Heart right ventricle (tissue), 16 donors: ENCODE measurements at regions not wholly inside any gene's neighbourhood (a gene's known extent, or its start where the extent isn't known, plus 50 kb on each side); places are given as distances from the start of the nearest gene placed in this dataset.

ENCODE experiments used
- ATAC-seq, 8 donors: fragments of 200-7000 bp; cut with Tn5 transposase; one replicate each; pipeline ENCODE4 v1.9.1; 2020; ENCODE audit warnings: mild to moderate bottlenecking in 8 of 8, moderate library complexity in 8 of 8, moderate number of reproducible peaks in 1 of 8
- DNase-seq, 2 donors: peaks; one replicate each; pipeline ENCODE4 v3.0.0-alpha.2; 2020
- H3K27ac ChIP-seq, 10 donors: fragments of 200-600 bp; sonication (generic) in 2 of 10; one replicate each; pipeline versions ENCODE4 v1.5.0 to v1.8.0; 2020 to 2022; ENCODE audit warnings: mild to moderate bottlenecking in 3 of 10
- H3K27me3 ChIP-seq, 7 donors: fragments of 200-600 bp; one replicate each; pipeline ENCODE4 v1.8.0; 2021 to 2022; ENCODE audit warnings: mild to moderate bottlenecking in 2 of 7
- H3K36me3 ChIP-seq, 9 donors: fragments of 200-600 bp; sonication (generic) in 1 of 9; one replicate each; pipeline versions ENCODE4 v1.5.0 to v1.8.0; 2020 to 2022; ENCODE audit warnings: mild to moderate bottlenecking in 2 of 9
- H3K4me1 ChIP-seq, 9 donors: fragments of 200-600 bp; sonication (generic) in 1 of 9; one replicate each; pipeline versions ENCODE4 v1.5.0 to v1.8.0; 2020 to 2022; ENCODE audit warnings: mild to moderate bottlenecking in 4 of 9
- H3K4me3 ChIP-seq, 10 donors: fragments of 200-600 bp; sonication (generic) in 2 of 10; one replicate each; pipeline versions ENCODE4 v1.5.0 to v1.8.0; 2020 to 2022; ENCODE audit warnings: mild to moderate bottlenecking in 7 of 10, moderate library complexity in 2 of 10
- H3K9me3 ChIP-seq, 11 donors: fragments of 200-600 bp in 10 of 11; sonication (generic) in 2 of 11; one replicate each; pipeline versions ENCODE4 v1.5.0 to v1.8.0; 2013 to 2022; ENCODE audit warnings: mild to moderate bottlenecking in 2 of 11, control low read depth in 1 of 11, moderate library complexity in 1 of 11
- WGBS, 2 donors: extraction: QIAGEN DNeasy Blood & Tissue Kit; methylation state at CpG; one replicate each; pipeline ENCODE4 v1.1.7; 2013; ENCODE audit warnings: inconsistent platforms in 1 of 2; 5-methylcytosine and 5-hydroxymethylcytosine counted together
- intact Hi-C, 10 donors: fragments of 100-400 bp; cut with DNase I; formaldehyde crosslinking; loops; one replicate each; pipeline versions ENCODE4 v1.11.1 to v1.14.2; 2022
- TF ChIP-seq, protein P1 (sequence below), 9 donors: fragments of 200-600 bp; sonication (generic) in 2 of 9; IDR thresholded peaks; one replicate each; pipeline versions ENCODE4 v1.5.0 to v1.8.0; 2021 to 2022; ENCODE audit warnings: antibody characterized with exemption in 9 of 9, mild to moderate bottlenecking in 5 of 9, moderate library complexity in 1 of 9
- donor health status: Arrhythmogenic right ventricular cardiomyopathy.
- donor health status: ischemic (EF 13 %, LVEDD 7.1; RV severe dilation, severe dysfunction).
- donor health status: healthy with polysubstance abuse.
- donor health status: DM: no; HTN: yes; CAD: no.
- donor health status: DM: no; HTN: no; CAD: no.
- donor health status: ischemic (EF 25% LVEDD 6.9; RV normal size, moderate dysfunction).
- donor health status: ischemic (EF 25% LVEDD 5.7; RV mildly dilated, moderate dysfunction).
- donor health status: healthy.
- donor health status: DM: yes; HTN: yes; CAD: no.
- donor health status: Ischemic cardiomyopathy.
- donor health status: ischemic (EF 35%, LVEDD 5.7; RV mildly dilated, moderate dysfunction).
- donor health status: nonischemic (EF 11% LVEDD 7.7; RV severe dilation, severe dysfunction).
- donor health status: DM: yes; HTN: yes; CAD: no.
- donor health status: PGD.
- donor health status: ischemic (EF 29% LVEDD 5.4; RV normal size, mild dysfunction).
- donor health status: nonischemic (EF 23%, LVEDD 6.1; RV moderate dilation, normal function).

DNA sequence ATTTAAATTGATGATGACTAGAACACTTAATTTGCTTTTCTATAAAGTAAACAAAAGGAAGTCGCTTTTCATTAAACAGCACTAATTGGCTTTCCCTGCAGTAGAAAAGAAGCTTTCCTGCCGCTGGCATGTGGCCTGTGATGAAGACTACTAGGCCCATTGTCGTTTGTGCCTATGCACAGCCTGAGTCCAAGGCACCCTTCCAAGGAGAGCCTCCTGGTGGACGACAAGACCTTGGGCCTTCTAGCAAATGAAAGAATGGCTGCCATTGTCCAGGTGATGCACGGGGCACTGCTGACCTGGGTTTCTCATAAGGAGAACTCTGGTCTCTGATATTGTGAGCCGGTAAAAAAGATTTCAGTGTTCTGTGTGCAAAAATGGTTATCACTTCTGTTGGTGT is 233.0 kb downstream of the COL4A1 start:
- peaks cover 0 to 8% (median 0%) of the 10 kb centered on the region in 11 donors for H3K9me3 ChIP-seq
- no peak overlapping the region for H3K27ac ChIP-seq
- no peaks in the 10 kb centered on the region for H3K27me3 ChIP-seq
- no peak for ATAC-seq
- H3K36me3 ChIP-seq: no peaks in the 10 kb centered on the region
- WGBS, 2 donors: 79 to 83% methylated on average over 6 of the region's 6 CpGs
- DNase-seq: no peak
- intact Hi-C loops: no loop called here
- no peak overlapping the region for H3K4me3 ChIP-seq
- no peaks in the 10 kb centered on the region for H3K4me1 ChIP-seq
- TF ChIP-seq, protein P1, sequence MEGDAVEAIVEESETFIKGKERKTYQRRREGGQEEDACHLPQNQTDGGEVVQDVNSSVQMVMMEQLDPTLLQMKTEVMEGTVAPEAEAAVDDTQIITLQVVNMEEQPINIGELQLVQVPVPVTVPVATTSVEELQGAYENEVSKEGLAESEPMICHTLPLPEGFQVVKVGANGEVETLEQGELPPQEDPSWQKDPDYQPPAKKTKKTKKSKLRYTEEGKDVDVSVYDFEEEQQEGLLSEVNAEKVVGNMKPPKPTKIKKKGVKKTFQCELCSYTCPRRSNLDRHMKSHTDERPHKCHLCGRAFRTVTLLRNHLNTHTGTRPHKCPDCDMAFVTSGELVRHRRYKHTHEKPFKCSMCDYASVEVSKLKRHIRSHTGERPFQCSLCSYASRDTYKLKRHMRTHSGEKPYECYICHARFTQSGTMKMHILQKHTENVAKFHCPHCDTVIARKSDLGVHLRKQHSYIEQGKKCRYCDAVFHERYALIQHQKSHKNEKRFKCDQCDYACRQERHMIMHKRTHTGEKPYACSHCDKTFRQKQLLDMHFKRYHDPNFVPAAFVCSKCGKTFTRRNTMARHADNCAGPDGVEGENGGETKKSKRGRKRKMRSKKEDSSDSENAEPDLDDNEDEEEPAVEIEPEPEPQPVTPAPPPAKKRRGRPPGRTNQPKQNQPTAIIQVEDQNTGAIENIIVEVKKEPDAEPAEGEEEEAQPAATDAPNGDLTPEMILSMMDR (IDR thresholded peaks at IDR 0.05): no peak

DNA sequence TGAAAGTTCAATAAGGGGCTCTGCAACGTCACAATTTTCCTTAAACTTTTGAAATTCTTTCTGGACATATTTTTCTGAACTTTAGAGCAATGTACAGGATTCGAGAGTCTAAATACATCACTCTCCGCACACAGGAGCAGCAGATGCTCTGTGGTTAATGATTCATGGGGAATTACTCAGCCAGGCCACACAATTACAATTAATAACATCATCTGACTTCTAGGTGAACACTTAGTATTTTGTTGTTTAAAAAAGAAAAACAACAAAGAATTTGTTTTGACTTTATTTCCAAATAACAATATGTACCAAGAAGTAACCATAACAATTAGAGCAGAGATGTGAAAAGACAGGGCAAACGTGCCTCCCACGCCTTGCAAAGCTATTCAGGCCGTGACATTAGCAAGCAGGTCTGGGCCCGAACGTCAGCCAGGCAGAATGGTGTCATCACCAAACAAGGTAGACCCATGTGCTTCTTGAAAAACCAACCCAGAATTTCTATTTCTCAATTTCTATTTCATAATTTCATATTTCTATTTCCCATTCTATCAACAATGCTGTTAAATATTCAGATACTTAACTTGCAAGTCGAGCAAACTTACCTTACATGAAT is 236.3 kb downstream of the COL4A1 start:
- Histone ChIP-seq H3K4me1 (no peaks in the 10 kb centered on the region), H3K27ac (no peak overlapping the region), H3K9me3 (peaks cover 0 to 2% (median 0%) of the 10 kb centered on the region in 11 donors), H3K27me3 (no peaks in the 10 kb centered on the region), H3K36me3 (no peaks in the 10 kb centered on the region), H3K4me3 (no peak overlapping the region)
- intact Hi-C loops: no loop called here
- no peak for ATAC-seq
- TF ChIP-seq, protein P1 (IDR thresholded peaks at IDR 0.05): no peak
- WGBS, 2 donors: 82 to 86% methylated on average over 9 of the region's 9 CpGs
- DNase-seq: no peak

DNA sequence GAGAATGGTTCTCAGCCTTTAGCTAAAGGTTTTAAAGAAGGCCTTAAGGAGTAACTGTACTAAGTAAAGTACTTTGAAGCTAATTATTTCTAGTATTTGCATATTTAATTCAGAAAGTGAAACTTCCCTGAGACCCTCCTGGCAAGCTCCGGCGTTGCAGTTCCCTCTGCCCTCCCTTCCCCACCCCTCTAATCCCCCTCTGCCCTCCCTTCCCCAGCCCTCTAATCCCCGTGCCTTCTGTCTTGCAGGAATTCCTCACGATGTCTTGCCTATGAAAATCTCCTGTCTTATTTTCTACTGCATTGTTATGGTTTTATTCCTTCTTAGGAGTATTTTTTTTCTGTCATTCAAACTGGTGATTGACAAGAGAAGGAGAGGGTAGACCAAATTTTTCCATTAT is 236.9 kb downstream of the COL4A1 start:
- Histone ChIP-seq H3K27ac (no peak overlapping the region), H3K36me3 (no peaks in the 10 kb centered on the region), H3K4me1 (no peaks in the 10 kb centered on the region), H3K9me3 (peaks cover 0 to 2% (median 0%) of the 10 kb centered on the region in 11 donors), H3K27me3 (no peaks in the 10 kb centered on the region), H3K4me3 (no peak overlapping the region)
- DNase-seq (no peak), ATAC-seq (no peak)
- intact Hi-C loops: no loop called here
- 40 to 42% methylated on average over 4 of the region's 4 CpGs for WGBS, 2 donors
- TF ChIP-seq, protein P1 (IDR thresholded peaks at IDR 0.05): no peak

DNA sequence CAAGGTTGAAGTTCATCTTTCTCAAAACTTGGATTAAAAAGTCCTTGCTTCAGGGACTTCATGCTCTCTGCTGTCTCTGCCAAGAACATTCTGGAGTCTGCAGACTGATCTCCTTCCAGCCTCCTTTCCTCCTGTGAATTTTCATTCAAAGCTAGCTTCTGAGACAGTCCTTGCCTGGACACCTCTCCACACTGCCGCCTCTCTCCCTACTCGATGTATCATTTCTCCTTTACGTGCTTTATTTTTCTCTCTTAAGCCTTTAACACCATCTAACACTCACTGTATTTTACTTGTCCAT is 238.8 kb downstream of the COL4A1 start:
- H3K4me1 ChIP-seq: peaks cover 0 to 9% (median 0%) of the 10 kb centered on the region in 9 donors
- peak overlapping the region in 1 of 10 donors; percentile 27 for H3K27ac ChIP-seq
- no peak overlapping the region for H3K4me3 ChIP-seq
- H3K27me3 ChIP-seq: no peaks in the 10 kb centered on the region
- TF ChIP-seq, protein P1 (IDR thresholded peaks at IDR 0.05): no peak
- ATAC-seq (peak in 5 of 8 donors; percentile 19 to 75 (median 63)), DNase-seq (no peak)
- H3K36me3 ChIP-seq: no peaks in the 10 kb centered on the region
- peaks cover 0 to 2% (median 0%) of the 10 kb centered on the region in 11 donors for H3K9me3 ChIP-seq
- WGBS, 2 donors: 86 to 87% methylated on average over 3 of the region's 3 CpGs
- intact Hi-C loops: no loop called here
